ENCODE measurements at regions not wholly inside any gene's neighbourhood (a gene's known extent, or its start where the extent isn't known, plus 50 kb on each side); places are given as distances from the start of the nearest gene placed in this dataset.

GRCh38 chr18:1624612-1625011 is 719.9 kb downstream of the ADCYAP1 start:
- ChIA-PET CTCF (no interaction called here), POLR2A (no interaction called here)
- no peak for ATAC-seq

GRCh38 chr18:1627494-1627893 is 722.8 kb downstream of the ADCYAP1 start:
- H3K36me3 ChIP-seq (ENCODE audit: control insufficient read depth in 1 of 2, insufficient read depth in 2 of 2, low read length in 2 of 2), result no peaks in the 10 kb centered on the region
- H3K27ac ChIP-seq (ENCODE audit: low read depth, low read length), result no peak overlapping the region
- no peaks in the 10 kb centered on the region for H4K20me1 ChIP-seq (ENCODE audit: insufficient read depth)
- no peak for DNase-seq (ENCODE audit: low read depth, low spot score)
- no peaks in the 10 kb centered on the region for H3K4me1 ChIP-seq (ENCODE audit: control insufficient read depth in 1 of 2, insufficient read depth in 2 of 2, low read length in 2 of 2)
- ATAC-seq, result no peak
- H3K4me3 ChIP-seq (replicated peaks in 1 of 2; ENCODE audit: low read depth in 1 of 2, low read length in 2 of 2), result no peak overlapping the region
- no peaks in the 10 kb centered on the region for H3K79me2 ChIP-seq (ENCODE audit: insufficient read depth, low read length)
- intact Hi-C loops (cut with micrococcal nuclease), result no loop called here
- H3K4me2 ChIP-seq (ENCODE audit: low read length), result no peak overlapping the region
- ChIA-PET CTCF (no interaction called here), RAD21 (ENCODE audit: low non-redundant PET in 1 of 2, low total read pairs in 2 of 2, uncharacterized antibody in 2 of 2, unreplicated experiment in 2 of 2) (no interaction called here), POLR2A (no interaction called here)
- H2AFZ ChIP-seq (ENCODE audit: low read depth, low read length, poor library complexity, severe bottlenecking), result no peak overlapping the region
- H3K9me3 ChIP-seq (ENCODE audit: control insufficient read depth in 1 of 2, insufficient read depth in 1 of 2, low read depth in 1 of 2, low read length in 2 of 2), result no peaks in the 10 kb centered on the region; a peak in 1 of 4 replicates
- H3K9ac ChIP-seq (ENCODE audit: low read length), result no peak overlapping the region
- no peaks in the 10 kb centered on the region for H3K27me3 ChIP-seq (ENCODE audit: insufficient read depth, low read length)
- TF ChIP-seq MAX (IDR thresholded peaks at IDR 0.05) (no peak), EZH2phosphoT487 (IDR thresholded peaks at IDR 0.05; ENCODE audit: borderline replicate concordance) (no peak), JUND (IDR thresholded peaks at IDR 0.05) (no peak), ZNF274 (IDR thresholded peaks at IDR 0.05; ENCODE audit: low read depth, low read length) (no peak), EZH2 (IDR thresholded peaks at IDR 0.05) (no peak), REST (IDR thresholded peaks at IDR 0.05; ENCODE audit: low read depth) (no peak), CEBPB (IDR thresholded peaks at IDR 0.05; ENCODE audit: low read depth) (no peak), FOSL1 (IDR thresholded peaks at IDR 0.05; ENCODE audit: low read depth) (no peak), POLR2A (IDR thresholded peaks at IDR 0.05; ENCODE audit: borderline replicate concordance, extremely low read depth, insufficient read depth, insufficient read length) (no peak), POLR2AphosphoS5 (IDR thresholded peaks at IDR 0.05; ENCODE audit: low read depth, low read length) (no peak)
- H3K9me2 ChIP-seq (ENCODE audit: insufficient read depth), result no peaks in the 10 kb centered on the region
- no TSS peak for BruUV-seq (replicated peaks)

More at GRCh38 chr18:1624612-1625011, 719.9 kb downstream of the ADCYAP1 start:
- no peak overlapping the region for H3K9ac ChIP-seq (ENCODE audit: low read length)
- no peak for TF ChIP-seq CEBPB (IDR thresholded peaks at IDR 0.05; ENCODE audit: low read depth)
- no peak for TF ChIP-seq ZFX (IDR thresholded peaks at IDR 0.05)
- no peak for TF ChIP-seq POLR2A (IDR thresholded peaks at IDR 0.05; ENCODE audit: borderline replicate concordance, extremely low read depth, insufficient read depth, insufficient read length)
- H2AFZ ChIP-seq (ENCODE audit: low read depth, low read length, poor library complexity, severe bottlenecking), result no peak overlapping the region
- DNase-seq (ENCODE audit: low read depth, low spot score), result no peak
- 0 out of 2 replicates have a peak, but pooled peaks cover 3% of the 10 kb centered on the region for H3K27me3 ChIP-seq (ENCODE audit: insufficient read depth, low read length)
- no peak overlapping the region for H3K4me3 ChIP-seq (replicated peaks in 1 of 2; ENCODE audit: low read depth in 1 of 2, low read length in 2 of 2)
- intact Hi-C loops (cut with micrococcal nuclease), result no loop called here
- H3K4me2 ChIP-seq (ENCODE audit: low read length), result no peak overlapping the region
- H3K9me2 ChIP-seq (ENCODE audit: insufficient read depth), result no peaks in the 10 kb centered on the region
- RAD21 ChIA-PET (ENCODE audit: low non-redundant PET in 1 of 2, low total read pairs in 2 of 2, uncharacterized antibody in 2 of 2, unreplicated experiment in 2 of 2), result no interaction called here
- H4K20me1 ChIP-seq (ENCODE audit: insufficient read depth), result no peaks in the 10 kb centered on the region
- no peaks in the 10 kb centered on the region; a peak in 1 of 4 replicates for H3K9me3 ChIP-seq (ENCODE audit: control insufficient read depth in 1 of 2, insufficient read depth in 1 of 2, low read depth in 1 of 2, low read length in 2 of 2)
- H3K36me3 ChIP-seq (ENCODE audit: control insufficient read depth in 1 of 2, insufficient read depth in 2 of 2, low read length in 2 of 2), result no peaks in the 10 kb centered on the region
- H3K27ac ChIP-seq (ENCODE audit: low read depth, low read length), result no peak overlapping the region
- no peaks in the 10 kb centered on the region for H3K79me2 ChIP-seq (ENCODE audit: insufficient read depth, low read length)
- H3K4me1 ChIP-seq (ENCODE audit: control insufficient read depth in 1 of 2, insufficient read depth in 2 of 2, low read length in 2 of 2), result no peaks in the 10 kb centered on the region
- no TSS peak for BruUV-seq (replicated peaks)
